ENCODE measurements at regions not wholly inside any gene's neighbourhood (a gene's known extent, or its start where the extent isn't known, plus 50 kb on each side); places are given as distances from the start of the nearest gene placed in this dataset.

- Mint-ChIP-seq H3K9me3 (peaks cover 6% of the 10 kb centered on the region), H3K4me1 (no peaks in the 10 kb centered on the region)
- ATAC-seq (ENCODE audit: low read depth), result no peak
Observed at GRCh38 chr1:72693376-72693775, 411.0 kb upstream of the NEGR1 start.

GRCh38 chr1:72690871-72691270 lies 408.5 kb upstream of the NEGR1 start:
- DNase-seq (no peak), ATAC-seq (ENCODE audit: low read depth) (no peak)
- no peaks in the 10 kb centered on the region for H3K27me3 Mint-ChIP-seq
- H3K4me3 Mint-ChIP-seq, result no peak overlapping the region
- POLR2A ChIA-PET, result no interaction called here
- H3K27ac Mint-ChIP-seq, result no peak overlapping the region
- peaks cover 7% of the 10 kb centered on the region for H3K9me3 Mint-ChIP-seq
- H3K36me3 Mint-ChIP-seq, result no peaks in the 10 kb centered on the region
- no peaks in the 10 kb centered on the region for H3K4me1 Mint-ChIP-seq

More at GRCh38 chr1:72693376-72693775, 411.0 kb upstream of the NEGR1 start:
- POLR2A ChIA-PET, result no interaction called here
- H3K27me3 Mint-ChIP-seq, result no peaks in the 10 kb centered on the region
- no peak overlapping the region for H3K27ac Mint-ChIP-seq
- no peak overlapping the region for H3K4me3 Mint-ChIP-seq
- no peaks in the 10 kb centered on the region for H3K36me3 Mint-ChIP-seq
- DNase-seq, result no peak

GRCh38 chr1:72678683-72679082 lies 396.3 kb upstream of the NEGR1 start:
- Mint-ChIP-seq H3K4me3 (no peak overlapping the region), H3K36me3 (no peaks in the 10 kb centered on the region), H3K27ac (no peak overlapping the region), H3K4me1 (no peaks in the 10 kb centered on the region), H3K27me3 (no peaks in the 10 kb centered on the region), H3K9me3 (no peaks in the 10 kb centered on the region)
- ATAC-seq (ENCODE audit: low read depth), result no peak
- DNase-seq, result no peak
- POLR2A ChIA-PET, result no interaction called here

GRCh38 chr1:72670902-72671301 lies 388.6 kb upstream of the NEGR1 start:
- Mint-ChIP-seq H3K4me3 (no peak overlapping the region), H3K4me1 (no peaks in the 10 kb centered on the region), H3K27me3 (no peaks in the 10 kb centered on the region), H3K36me3 (no peaks in the 10 kb centered on the region), H3K9me3 (no peaks in the 10 kb centered on the region), H3K27ac (no peak overlapping the region)
- POLR2A ChIA-PET, result no interaction called here
- DNase-seq (no peak), ATAC-seq (ENCODE audit: low read depth) (no peak)

GRCh38 chr1:72662918-72663317 lies 380.6 kb upstream of the NEGR1 start:
- Mint-ChIP-seq H3K27me3 (no peaks in the 10 kb centered on the region), H3K4me3 (no peak overlapping the region), H3K27ac (no peak overlapping the region), H3K4me1 (no peaks in the 10 kb centered on the region), H3K9me3 (no peaks in the 10 kb centered on the region), H3K36me3 (no peaks in the 10 kb centered on the region)
- no peak for DNase-seq
- ATAC-seq (ENCODE audit: low read depth), result no peak
- POLR2A ChIA-PET, result no interaction called here

GRCh38 chr1:72650843-72651435 lies 368.6 kb upstream of the NEGR1 start:
- Mint-ChIP-seq H3K4me3 (no peak overlapping the region), H3K36me3 (no peaks in the 10 kb centered on the region), H3K27ac (no peak overlapping the region), H3K9me3 (no peaks in the 10 kb centered on the region), H3K27me3 (no peaks in the 10 kb centered on the region), H3K4me1 (no peaks in the 10 kb centered on the region)
- DNase-seq (no peak), ATAC-seq (ENCODE audit: low read depth) (no peak)
- POLR2A ChIA-PET, result no interaction called here

GRCh38 chr1:72649991-72650390 lies 367.7 kb upstream of the NEGR1 start:
- ATAC-seq (ENCODE audit: low read depth), result no peak
- no peaks in the 10 kb centered on the region for H3K9me3 Mint-ChIP-seq
- H3K4me3 Mint-ChIP-seq, result no peak overlapping the region
- no peaks in the 10 kb centered on the region for H3K36me3 Mint-ChIP-seq
- H3K27me3 Mint-ChIP-seq, result no peaks in the 10 kb centered on the region
- no peaks in the 10 kb centered on the region for H3K4me1 Mint-ChIP-seq
- POLR2A ChIA-PET, result no interaction called here
- H3K27ac Mint-ChIP-seq, result no peak overlapping the region
- DNase-seq, result no peak

- no peaks in the 10 kb centered on the region for H3K4me1 Mint-ChIP-seq
- POLR2A ChIA-PET, result no interaction called here
- H3K4me3 Mint-ChIP-seq, result no peak overlapping the region
- no peak overlapping the region for H3K27ac Mint-ChIP-seq
- no peaks in the 10 kb centered on the region for H3K9me3 Mint-ChIP-seq
- ATAC-seq (ENCODE audit: low read depth) (no peak), DNase-seq (peak; percentile 10)
- no peaks in the 10 kb centered on the region for H3K36me3 Mint-ChIP-seq
- no peaks in the 10 kb centered on the region for H3K27me3 Mint-ChIP-seq
Observed at GRCh38 chr1:72649211-72649888, 367.0 kb upstream of the NEGR1 start.

- H3K9me3 Mint-ChIP-seq, result no peaks in the 10 kb centered on the region
Observed at GRCh38 chr1:72648465-72648864, 366.1 kb upstream of the NEGR1 start.

GRCh38 chr1:72643142-72643541 lies 360.8 kb upstream of the NEGR1 start:
- POLR2A ChIA-PET, result no interaction called here
- Mint-ChIP-seq H3K36me3 (no peaks in the 10 kb centered on the region), H3K27ac (no peak overlapping the region), H3K4me3 (no peak overlapping the region), H3K9me3 (no peaks in the 10 kb centered on the region), H3K4me1 (no peaks in the 10 kb centered on the region), H3K27me3 (no peaks in the 10 kb centered on the region)
- no peak for DNase-seq
- ATAC-seq (ENCODE audit: low read depth), result no peak

More at GRCh38 chr1:72648465-72648864, 366.1 kb upstream of the NEGR1 start:
- Mint-ChIP-seq H3K27ac (no peak overlapping the region), H3K36me3 (no peaks in the 10 kb centered on the region), H3K4me3 (no peak overlapping the region), H3K27me3 (no peaks in the 10 kb centered on the region), H3K4me1 (no peaks in the 10 kb centered on the region)
- no peak for DNase-seq
- no peak for ATAC-seq (ENCODE audit: low read depth)
- POLR2A ChIA-PET, result no interaction called here

- H3K27me3 Mint-ChIP-seq, result no peaks in the 10 kb centered on the region
- H3K36me3 Mint-ChIP-seq, result no peaks in the 10 kb centered on the region
- DNase-seq (no peak), ATAC-seq (ENCODE audit: low read depth) (no peak)
- no peak overlapping the region for H3K4me3 Mint-ChIP-seq
- H3K4me1 Mint-ChIP-seq, result no peaks in the 10 kb centered on the region
- POLR2A ChIA-PET, result no interaction called here
- no peak overlapping the region for H3K27ac Mint-ChIP-seq
- no peaks in the 10 kb centered on the region for H3K9me3 Mint-ChIP-seq
Observed at GRCh38 chr1:72637593-72637992, 355.3 kb upstream of the NEGR1 start.

- Mint-ChIP-seq H3K27me3 (no peaks in the 10 kb centered on the region), H3K9me3 (no peaks in the 10 kb centered on the region), H3K4me3 (no peak overlapping the region), H3K36me3 (no peaks in the 10 kb centered on the region), H3K27ac (no peak overlapping the region), H3K4me1 (no peaks in the 10 kb centered on the region)
- POLR2A ChIA-PET, result no interaction called here
- DNase-seq (no peak), ATAC-seq (ENCODE audit: low read depth) (no peak)
Observed at GRCh38 chr1:72636631-72637030, 354.3 kb upstream of the NEGR1 start.

GRCh38 chr1:72635719-72636118 lies 353.4 kb upstream of the NEGR1 start:
- Mint-ChIP-seq H3K9me3 (no peaks in the 10 kb centered on the region), H3K27me3 (no peaks in the 10 kb centered on the region), H3K4me3 (no peak overlapping the region), H3K27ac (no peak overlapping the region), H3K4me1 (no peaks in the 10 kb centered on the region), H3K36me3 (no peaks in the 10 kb centered on the region)
- no peak for ATAC-seq (ENCODE audit: low read depth)
- POLR2A ChIA-PET, result no interaction called here
- DNase-seq, result no peak

GRCh38 chr1:72634946-72635345 lies 352.6 kb upstream of the NEGR1 start:
- DNase-seq (no peak), ATAC-seq (ENCODE audit: low read depth) (no peak)
- Mint-ChIP-seq H3K36me3 (no peaks in the 10 kb centered on the region), H3K27me3 (no peaks in the 10 kb centered on the region), H3K27ac (no peak overlapping the region), H3K4me3 (no peak overlapping the region), H3K9me3 (no peaks in the 10 kb centered on the region), H3K4me1 (no peaks in the 10 kb centered on the region)
- POLR2A ChIA-PET, result no interaction called here

All from activated naive CD8-positive, alpha-beta T cell treated with anti-CD3 and anti-CD28 coated beads, Interleukin-2, amount 10 ng/mL, durations not matched to agents 7 days and 5 days (primary cell).